ENCODE measurements at regions not wholly inside any gene's neighbourhood (a gene's known extent, or its start where the extent isn't known, plus 50 kb on each side); places are given as distances from the start of the nearest gene placed in this dataset.

DNA sequence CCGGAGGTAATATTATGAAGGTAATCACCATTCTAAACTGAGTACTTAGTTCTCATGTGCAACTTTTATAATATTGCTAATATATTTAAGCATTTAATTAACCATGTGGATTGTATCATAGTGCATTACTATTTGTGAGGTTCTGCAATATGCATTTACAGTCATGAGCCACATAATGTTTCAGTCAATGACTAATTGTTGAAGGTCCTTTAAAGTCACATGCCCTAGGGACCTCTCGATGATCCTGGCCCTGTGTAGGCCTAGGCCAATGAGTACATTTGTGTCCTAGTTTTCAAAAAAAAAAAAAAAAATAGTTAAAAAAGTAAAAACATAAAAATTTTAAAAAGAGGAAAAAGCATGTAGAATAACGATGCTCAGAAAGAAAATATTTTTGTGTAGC, 298.0 kb downstream of the DSEL start:
- no peak for DNase-seq

DNA sequence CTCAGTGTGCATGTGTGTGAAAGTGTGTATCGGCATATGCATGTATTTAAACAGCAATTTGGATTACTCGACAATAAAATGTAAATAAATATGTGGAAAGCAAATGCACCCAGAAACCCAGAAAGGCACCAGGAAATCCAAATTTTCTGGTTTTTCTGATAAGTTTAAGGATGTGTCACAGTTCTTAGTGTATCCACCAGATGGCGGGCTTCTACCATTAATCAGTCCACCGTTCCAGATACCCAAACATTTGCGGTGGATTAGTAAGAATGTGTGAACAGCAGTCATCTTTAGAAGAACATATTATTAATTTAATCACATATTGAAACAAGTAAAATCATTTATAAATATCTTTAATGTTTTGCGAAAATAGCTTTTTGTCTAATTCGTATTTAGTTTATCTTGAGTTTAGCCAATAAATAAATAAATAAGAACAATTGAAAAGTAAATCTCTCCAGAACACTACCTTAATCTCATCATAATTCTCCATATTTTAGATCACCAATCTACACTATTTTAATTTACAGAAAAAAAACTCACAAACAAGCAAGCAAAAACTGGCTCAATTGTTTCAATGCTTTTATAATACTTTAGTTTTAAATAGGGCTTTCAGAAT, 298.9 kb downstream of the DSEL start:
- peak; percentile 28 for DNase-seq

DNA sequence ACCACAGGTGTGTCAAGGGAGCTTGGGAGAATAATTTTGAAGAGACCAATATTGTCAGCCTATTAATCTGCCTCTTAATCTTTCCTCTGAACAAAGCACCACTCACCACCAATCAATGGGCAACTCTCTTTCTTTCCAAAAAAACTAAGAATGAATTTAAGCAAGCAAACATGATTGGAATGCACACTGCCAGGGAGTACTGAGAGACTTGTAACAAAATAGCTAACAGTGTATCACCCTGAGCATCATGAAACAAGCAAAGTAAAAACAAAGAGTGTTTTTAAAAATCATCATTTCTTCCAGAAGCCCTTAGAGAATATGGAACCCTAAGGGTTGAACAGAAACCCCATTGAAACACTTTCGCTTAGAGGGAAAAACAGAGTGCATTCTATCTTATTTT, 299.7 kb downstream of the DSEL start:
- DNase-seq, result no peak

DNA sequence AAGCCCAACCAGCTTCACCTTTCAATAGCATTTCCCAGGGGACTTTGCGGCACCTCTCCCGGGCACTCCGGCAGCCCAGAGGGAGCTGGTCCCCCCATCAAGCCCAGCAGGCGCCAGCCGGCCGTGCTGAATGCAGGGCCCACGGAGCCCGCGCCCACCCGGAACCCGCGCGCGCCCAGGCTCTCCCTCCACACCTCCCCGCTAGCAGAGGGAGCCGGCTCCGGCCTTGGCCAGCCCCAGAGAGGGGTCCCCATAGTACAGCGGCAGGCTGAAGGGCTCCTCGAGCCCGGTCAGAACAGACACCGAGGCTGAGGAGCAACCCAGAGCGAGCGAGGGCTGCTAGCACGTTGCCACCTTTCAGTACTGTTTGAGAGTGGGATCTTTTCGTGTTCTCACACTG, 300.8 kb downstream of the DSEL start:
- no peak for DNase-seq

DNA sequence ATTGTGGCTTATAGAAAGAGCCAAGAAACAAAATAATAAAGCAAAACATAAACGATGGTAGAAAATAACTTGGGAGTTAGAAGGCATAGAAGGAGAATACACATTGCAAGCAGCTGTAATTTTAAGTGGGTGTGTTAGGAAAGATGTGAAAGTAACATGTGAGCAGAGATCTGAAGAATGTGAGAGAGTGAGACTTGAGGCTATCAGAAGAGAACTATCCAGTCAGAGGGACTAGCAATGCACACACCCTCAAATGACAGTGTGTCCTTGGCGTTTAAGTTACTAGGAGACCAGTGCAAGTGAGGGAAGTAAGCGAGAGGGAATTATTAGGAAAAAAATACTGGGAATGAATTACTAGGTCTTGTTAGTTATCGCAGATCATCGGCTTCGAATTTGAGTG, 304.9 kb downstream of the DSEL start:
- no peak for DNase-seq

DNA sequence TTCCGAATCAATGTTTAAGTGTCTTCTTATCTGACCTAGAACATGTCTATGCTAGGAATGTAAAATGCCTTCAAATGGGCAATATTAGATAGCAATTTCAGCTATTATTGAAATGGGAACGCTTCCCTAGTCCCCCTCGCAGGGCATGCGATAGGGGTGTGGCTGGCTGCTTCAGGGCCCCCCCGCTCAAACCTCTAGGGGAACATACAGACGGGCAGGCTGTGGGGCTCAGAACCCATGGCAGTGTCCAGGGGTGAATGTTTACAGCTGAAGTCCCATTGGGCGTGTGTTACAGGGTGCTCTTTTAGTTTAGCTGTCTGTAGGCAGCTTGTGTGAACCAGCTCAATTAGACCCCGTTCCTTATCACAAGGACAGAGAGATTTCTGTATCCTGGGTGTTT, 315.9 kb downstream of the DSEL start:
- DNase-seq, result no peak

DNA sequence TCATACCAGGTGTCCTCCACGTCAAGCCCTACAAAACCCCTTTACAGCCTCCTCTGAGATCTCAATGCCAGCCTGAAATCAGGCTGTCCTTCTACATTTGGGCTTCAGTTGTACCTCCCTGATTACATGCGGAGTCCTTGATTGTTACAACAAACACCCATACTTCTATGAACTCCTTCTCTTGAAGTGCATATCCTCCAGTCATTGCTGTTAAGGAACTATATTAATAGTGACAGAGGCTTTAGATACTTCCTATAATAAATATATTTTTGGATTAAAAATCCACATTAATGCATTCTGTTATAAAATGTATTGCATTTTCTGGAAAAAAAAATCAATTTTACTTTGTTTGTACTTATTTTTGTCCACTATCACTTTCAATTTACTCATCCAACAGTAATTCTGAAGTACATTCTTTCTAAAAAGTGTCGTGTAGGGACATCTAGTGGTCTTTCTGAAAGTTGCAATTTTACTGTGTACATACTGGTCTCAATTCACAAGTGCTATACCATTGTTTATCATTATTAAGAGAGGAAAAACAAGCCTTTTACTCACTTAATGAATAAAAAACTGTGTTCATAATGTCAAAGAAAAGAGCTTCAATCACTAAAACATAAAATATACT, 316.4 kb downstream of the DSEL start:
- no peak for DNase-seq

DNA sequence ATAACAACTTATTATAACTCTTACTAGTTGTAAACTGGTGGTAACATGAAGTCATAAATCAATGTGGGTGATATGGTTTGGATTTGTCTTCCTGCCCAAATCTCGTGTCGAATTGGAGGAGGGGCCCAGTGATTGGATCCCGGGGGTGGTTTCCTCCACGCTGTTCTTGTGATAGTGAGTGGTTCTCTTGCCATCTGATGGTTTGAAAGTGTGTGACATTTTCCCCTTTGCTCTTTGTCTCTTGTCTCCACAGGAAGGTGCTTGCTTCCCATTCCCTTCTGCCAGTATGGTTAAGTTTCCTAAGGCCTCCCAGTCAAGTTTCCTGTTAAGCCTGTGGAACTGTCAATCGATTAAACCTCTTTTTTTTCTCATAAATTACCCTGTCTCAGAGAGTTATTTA, 321.6 kb downstream of the DSEL start:
- no peak for DNase-seq

DNA sequence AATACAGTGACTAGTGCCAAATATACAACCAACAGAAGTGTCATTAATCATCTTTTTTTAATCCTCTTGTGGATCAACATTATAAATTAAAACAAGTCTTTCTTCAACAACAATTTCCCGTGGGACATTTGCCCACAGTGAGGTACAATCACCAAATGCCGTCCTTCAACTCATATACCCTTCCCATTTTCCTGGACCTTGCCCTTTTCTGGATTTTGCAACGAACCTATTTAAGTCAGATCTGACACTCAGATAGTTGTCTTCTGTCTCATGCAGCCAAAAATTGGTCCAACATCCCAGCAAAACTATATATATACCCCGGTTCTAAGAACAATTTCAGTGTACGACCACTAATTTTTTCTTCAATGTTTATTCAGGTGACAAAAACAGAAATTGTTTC, 324.0 kb downstream of the DSEL start:
- no peak for DNase-seq

DNA sequence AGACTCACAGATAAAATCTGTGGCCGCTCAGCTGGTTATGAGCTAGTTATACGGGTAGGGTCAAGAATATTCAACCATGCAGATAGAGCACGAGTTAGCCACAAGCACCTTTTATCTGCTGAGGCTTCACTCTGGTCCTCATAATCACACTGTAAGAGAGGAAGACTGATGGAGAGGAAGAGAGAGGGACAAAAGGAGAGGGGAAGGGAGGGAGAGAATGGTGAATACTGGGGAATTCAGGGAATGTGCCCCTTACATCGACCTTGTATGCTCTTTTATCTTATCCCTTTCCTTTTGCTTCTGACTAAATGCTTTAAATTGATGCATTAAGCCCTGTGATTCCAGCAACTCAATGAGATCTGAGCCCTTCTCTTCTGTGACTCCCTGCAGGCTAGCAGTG, 333.1 kb downstream of the DSEL start:
- DNase-seq, result no peak

DNA sequence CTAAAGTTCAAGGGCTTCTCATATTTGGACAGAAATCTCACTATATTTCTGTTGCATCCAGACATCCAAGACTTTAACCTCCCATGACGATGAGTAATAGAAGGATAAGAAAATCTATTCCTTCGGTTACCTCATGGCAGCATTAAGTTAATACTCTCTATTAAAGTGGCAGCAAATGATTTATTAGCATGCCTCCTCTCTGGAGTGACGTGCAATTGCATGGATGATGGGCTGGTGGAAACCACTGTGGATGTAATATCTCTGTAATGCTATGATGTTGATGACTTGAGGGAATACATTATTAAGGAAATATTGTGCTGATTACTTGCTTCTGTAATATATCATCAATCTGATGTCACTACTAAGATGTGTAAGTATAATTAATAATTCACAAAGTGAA, 336.8 kb downstream of the DSEL start:
- no peak for DNase-seq

DNA sequence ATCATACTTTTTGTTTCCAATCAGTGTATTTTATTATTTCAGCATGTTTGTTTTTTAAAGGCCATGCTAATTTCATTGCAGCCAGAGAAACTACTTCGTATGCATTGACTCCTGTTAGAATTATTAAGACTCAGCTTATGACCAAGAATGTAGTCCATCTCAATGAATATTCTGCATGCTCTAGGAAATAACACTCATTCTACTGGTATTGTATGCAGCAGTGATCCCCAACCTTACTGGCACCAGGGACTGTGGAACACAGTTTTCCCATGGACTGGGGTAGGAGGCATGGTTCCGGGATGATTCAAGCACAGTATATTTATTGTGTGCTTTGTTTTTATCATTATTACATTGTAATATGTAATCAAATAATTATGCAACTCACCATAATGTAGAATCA, 356.9 kb downstream of the DSEL start:
- no peak for DNase-seq

DNA sequence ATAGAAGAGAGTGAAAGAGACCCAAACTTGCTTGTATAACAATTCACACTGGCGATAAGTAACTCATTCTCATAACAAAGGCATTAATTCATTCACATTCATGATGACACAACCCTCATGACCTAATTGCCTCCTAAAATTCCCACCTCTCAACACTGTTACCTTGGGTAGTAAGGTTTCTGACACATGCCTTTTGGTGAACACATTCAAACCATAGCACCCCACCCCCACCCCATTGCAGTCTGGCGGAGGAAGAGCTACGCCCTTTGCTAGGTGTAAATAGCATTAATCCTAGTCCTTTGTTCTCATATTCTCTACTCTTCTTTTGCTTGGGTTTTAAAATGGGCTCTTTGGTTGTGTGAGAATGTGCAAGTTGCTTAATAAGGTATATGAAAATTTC, 361.5 kb downstream of the DSEL start:
- DNase-seq, result no peak

DNA sequence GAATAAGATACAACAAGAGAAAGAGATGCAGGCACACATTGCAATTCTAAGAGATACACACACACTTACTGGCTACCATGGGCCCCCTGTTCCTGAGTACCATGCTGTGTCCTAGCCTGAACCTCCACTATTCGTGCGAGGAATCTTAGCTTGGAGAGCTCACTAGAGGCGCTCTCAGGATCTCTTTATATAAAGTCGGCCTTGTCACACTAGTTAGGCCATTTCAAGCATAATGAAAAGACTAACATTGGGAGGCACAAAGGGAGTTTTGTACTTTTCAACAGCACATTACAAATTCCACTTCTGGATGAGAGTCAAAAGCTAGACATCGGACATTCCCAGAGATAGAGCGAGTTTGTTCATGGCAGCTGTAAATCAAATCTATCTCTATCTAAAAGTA, 365.2 kb downstream of the DSEL start:
- no peak for DNase-seq

DNA sequence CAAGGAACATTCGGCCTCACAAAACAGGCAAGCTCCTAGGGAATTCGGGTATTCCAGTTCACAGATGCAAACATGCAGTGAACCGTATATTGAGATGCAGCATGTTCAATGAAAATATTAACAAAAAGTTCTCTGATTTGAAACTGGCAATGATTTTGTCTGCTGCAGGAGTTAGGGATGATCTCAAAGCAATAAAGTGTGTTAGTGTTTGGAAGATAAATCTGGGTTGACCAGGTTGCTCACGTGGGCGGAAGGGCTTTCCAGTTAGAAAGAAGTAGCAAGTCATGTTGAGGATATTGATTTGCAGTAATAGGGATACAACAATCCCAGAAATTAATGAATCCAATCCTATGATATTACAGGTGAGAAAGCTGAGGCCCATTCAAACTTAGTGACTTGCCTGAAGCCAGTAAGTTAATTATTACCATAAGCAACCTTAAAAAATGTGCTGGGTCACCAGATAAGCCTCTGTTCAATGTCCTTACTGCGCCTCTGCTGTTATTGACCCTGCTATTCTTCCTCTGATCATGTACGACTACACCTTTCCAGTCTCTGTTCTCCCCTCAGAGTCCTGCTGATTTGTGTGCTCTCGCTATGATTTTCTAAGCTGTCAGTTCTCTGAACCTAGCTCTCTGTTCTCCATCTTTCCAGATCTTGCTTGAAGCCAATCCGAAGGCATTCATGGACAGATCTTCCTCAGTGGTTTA, 370.8 kb downstream of the DSEL start:
- DNase-seq, result no peak

DNA sequence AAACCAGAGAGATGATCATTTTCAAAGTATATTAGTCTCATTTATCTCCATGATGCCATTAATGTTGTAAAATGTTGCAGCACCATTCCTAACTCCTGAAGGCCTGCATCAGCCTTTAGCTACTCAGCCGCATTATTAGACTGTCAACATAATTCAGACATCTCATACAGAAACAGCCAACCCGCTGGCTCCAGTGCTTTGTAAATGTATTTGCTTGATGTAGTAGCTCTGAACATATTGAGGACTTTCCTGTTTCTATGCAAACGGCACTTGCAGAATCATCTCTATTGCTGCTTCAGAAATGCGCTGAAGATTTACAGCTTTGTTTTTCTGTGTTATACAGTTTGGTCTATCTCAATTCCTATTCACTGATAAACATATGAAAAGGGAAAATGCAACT, 372.2 kb downstream of the DSEL start:
- no peak for DNase-seq

DNA sequence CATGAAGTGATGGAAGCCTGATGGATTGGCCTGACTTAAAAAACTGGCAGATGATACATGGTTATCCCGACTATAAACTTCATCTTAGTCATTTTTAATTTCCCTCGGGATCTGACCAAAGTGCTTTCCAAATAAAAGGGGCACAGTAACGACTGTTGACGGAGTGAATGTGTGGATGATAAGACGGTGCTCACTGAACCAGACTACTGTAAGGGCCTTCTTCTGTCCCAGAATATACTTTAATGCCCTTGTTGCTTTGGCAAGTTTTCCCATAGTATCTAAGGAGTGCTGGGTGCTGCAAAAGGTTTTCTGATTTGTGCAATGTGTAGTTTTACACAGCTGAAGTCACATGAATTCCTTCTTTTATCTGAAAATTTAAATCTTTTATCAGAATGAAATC, 373.5 kb downstream of the DSEL start:
- no peak for DNase-seq

DNA sequence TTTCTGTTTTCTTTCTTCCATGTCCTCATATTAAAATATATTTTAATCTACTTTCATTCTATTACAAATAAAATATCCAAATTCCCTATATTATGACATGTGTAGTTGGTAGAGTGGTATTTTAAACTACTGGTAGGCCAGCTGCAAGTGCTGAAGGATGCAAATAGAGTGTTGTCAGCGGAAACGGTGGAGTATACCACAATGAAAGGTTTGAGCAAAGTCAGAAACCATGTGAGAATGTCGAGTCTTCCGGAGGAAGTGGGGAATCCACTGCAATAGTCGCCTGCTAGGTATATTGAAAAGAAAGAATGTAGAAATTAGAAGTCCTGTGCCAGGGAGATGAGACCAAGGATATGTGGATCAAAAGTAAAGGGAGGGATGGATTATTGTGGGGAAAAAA, 373.9 kb downstream of the DSEL start:
- DNase-seq, result no peak

DNA sequence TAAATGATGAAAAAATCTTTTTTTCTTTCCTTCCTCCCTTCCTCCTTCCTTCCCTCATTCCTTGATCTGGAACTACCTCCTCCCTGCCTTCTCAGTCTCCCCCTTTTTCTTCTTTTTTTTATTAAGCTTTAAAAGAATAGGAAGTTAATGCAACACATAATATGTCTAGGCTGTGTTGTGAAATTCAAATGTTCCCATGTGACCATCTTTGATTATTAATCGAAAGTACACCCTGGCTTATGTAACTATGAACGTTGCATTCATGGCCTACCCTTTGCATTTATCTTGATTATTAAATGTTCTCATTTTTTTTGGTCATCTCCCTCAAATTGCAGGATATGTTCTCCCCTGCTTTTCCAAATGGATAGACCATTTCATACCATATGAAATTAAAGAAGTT, 376.0 kb downstream of the DSEL start:
- DNase-seq, result no peak

DNA sequence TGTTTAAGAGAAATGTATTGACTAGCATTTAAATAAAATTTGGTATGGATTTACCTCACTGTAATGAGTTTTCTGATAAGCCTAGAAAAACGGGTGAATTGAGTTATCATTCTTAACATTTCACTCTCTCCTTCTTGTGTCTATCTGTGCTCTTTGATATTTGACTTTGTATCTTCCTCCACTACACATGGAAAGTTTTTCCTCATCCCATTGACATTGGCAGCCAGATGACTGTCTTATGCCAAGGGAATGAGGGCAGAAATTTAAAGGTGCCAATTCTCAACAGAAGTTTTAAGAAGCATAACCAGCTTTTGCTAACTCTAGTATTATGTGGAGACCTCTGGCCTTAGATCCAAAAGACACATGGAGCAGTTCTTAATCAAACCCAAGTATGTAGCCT, 376.6 kb downstream of the DSEL start:
- DNase-seq, result no peak

DNA sequence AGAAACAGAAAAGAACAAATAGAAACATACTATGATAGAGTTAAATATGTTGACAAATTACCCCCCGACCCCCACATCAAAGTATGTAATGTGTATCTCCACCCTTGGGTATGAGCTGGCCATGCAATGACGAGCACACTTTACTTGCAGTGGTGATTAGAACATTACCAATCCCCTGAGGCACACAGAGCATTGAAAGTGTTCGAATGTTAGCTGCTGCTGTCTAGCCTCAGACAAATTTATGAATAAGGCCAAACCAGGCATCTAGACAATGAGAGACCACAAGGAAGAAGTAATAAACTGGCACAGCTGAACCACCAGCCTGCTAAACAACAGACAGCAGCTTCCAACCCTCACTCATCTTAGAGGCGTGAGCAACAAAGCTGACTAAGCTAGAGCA, 380.5 kb downstream of the DSEL start:
- no peak for DNase-seq

DNA sequence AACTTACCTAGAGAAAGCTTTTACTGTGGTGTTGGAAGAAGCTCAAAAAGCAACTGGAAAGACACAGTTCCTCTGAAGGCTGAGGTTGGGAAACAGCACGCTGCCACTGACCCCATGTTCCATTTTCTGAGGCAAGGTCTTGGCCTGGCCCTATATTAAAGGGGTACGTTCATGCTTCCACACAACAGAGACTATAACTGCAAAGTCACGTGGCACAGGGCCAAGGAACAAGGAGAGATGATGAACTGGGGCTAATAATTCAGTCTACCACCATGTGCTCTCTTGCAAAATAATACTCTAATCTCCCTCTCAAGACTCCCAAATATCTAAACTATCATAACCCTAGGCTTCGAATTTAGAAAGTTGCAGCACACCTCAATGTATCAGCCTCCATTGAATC, 381.6 kb downstream of the DSEL start:
- no peak for DNase-seq

DNA sequence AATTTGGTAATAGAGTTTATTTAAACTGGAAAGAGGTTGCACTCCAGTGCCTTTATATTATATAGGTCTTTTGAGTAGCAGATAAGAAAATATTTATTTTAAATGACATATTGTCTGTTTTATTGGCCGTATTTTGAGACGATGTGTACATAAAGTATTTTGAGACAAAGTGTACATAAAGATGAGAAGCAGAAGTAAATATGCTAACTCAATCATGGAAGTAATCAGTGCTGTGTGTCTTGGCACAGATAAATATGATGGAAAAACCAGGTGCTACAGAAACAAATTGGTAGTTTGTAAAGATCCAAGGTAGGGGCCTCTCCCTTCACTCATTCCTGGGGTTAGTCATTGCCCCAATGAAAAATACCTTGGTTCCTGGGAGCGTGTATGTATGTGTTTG, 382.9 kb downstream of the DSEL start:
- DNase-seq, result no peak

DNA sequence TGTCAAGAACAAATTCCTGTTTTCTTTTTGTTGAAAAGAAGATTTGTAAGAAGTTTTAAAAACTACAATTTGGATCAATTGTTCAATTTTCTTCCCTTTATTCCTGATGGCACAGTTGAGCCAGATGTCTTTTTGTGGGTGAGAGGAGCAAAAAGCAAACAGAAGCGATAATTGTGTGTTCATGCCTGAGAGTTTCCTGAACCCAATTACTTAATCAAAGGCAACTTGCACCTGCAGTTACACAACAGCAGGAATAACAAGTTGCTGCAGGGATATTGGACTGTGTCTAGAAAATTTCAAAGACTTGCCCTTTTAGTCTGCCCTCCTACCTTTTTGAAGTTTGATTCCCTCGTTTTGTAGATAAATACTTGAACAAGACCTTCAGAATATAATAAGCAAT, 383.6 kb downstream of the DSEL start:
- no peak for DNase-seq

DNA sequence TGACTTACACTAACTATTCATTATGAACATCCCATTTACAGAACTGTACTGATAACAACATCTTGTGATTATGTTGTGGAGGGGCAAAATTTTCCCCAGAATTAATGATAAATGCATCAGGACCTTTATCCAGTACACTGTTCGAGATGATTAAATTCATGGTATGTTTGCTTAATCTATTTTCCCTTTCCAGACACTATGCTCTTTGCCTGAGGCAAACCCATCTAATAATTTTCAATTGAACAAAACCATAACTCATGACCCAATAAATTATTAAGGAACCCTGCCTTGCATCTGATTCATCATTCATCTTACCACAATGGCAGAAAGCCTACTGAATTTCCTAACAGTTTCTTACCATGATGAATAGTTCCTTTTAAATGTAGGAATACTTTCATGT, 385.0 kb downstream of the DSEL start:
- DNase-seq, result no peak

Measured in CD4-positive, alpha-beta T cell treated with Interleukin-15 for 1 hour (primary cell).